GM21381 (cell line): ENCODE measurements at regions not wholly inside any gene's neighbourhood (a gene's known extent, or its start where the extent isn't known, plus 50 kb on each side); places are given as distances from the start of the nearest gene placed in this dataset.
"Not testable (repeated sequence)": the region's sequence is repeated elsewhere in the genome, so short reads cannot be mapped to it uniquely, and the experiment has no call there.

Source experiments
- ATAC-seq: cut with Tn5 transposase; IDR thresholded peaks from one replicate; pipeline ENCODE4 v1.9.1; 2021; ENCODE audit warnings: mild to moderate bottlenecking, moderate library complexity; ENCODE audit not compliant: unreplicated experiment

GRCh38 chr2:111282162-111282561, 161.4 kb downstream of the BCL2L11 start:
- ATAC-seq: not testable (repeated sequence)

GRCh38 chr2:111287646-111288568, 167.2 kb downstream of the BCL2L11 start:
- ATAC-seq: not testable (repeated sequence)

- not testable (repeated sequence) for ATAC-seq
These were observed 169.7 kb downstream of the BCL2L11 start for GRCh38 chr2:111290370-111290769.

- ATAC-seq: not testable (repeated sequence)
These were observed 170.9 kb downstream of the BCL2L11 start for GRCh38 chr2:111291566-111291965.

GRCh38 chr2:111292232-111292968, 171.7 kb downstream of the BCL2L11 start:
- ATAC-seq: not testable (repeated sequence)

- not testable (repeated sequence) for ATAC-seq
These were observed 174.0 kb downstream of the BCL2L11 start for GRCh38 chr2:111294699-111295098.

- ATAC-seq: not testable (repeated sequence)
These were observed 175.5 kb downstream of the BCL2L11 start for GRCh38 chr2:111296122-111296804.

GRCh38 chr2:111297128-111297527, 176.4 kb downstream of the BCL2L11 start:
- ATAC-seq: not testable (repeated sequence)

GRCh38 chr2:111298927-111299326, 178.2 kb downstream of the BCL2L11 start:
- ATAC-seq: not testable (repeated sequence)

- ATAC-seq: not testable (repeated sequence)
These were observed 178.9 kb downstream of the BCL2L11 start for GRCh38 chr2:111299635-111300034.

- not testable (repeated sequence) for ATAC-seq
These were observed 181.0 kb downstream of the BCL2L11 start for GRCh38 chr2:111301677-111302076.

GRCh38 chr2:111302397-111303218, 181.9 kb downstream of the BCL2L11 start:
- ATAC-seq: not testable (repeated sequence)

GRCh38 chr2:111307302-111307701, 186.6 kb downstream of the BCL2L11 start:
- ATAC-seq: not testable (repeated sequence)

GRCh38 chr2:111309231-111310075, 188.7 kb downstream of the BCL2L11 start:
- not testable (repeated sequence) for ATAC-seq

GRCh38 chr2:111310395-111310794, 189.7 kb downstream of the BCL2L11 start:
- not testable (repeated sequence) for ATAC-seq

GRCh38 chr2:111311568-111311967, 190.9 kb downstream of the BCL2L11 start:
- ATAC-seq: not testable (repeated sequence)

GRCh38 chr2:111312897-111313607, 192.3 kb downstream of the BCL2L11 start:
- not testable (repeated sequence) for ATAC-seq

- not testable (repeated sequence) for ATAC-seq
These were observed 193.0 kb downstream of the BCL2L11 start for GRCh38 chr2:111313711-111314110.
